ENCODE measurements at regions not wholly inside any gene's neighbourhood (a gene's known extent, or its start where the extent isn't known, plus 50 kb on each side); places are given as distances from the start of the nearest gene placed in this dataset.
"Not testable (repeated sequence)": the region's sequence is repeated elsewhere in the genome, so short reads cannot be mapped to it uniquely, and the experiment has no call there.

DNA sequence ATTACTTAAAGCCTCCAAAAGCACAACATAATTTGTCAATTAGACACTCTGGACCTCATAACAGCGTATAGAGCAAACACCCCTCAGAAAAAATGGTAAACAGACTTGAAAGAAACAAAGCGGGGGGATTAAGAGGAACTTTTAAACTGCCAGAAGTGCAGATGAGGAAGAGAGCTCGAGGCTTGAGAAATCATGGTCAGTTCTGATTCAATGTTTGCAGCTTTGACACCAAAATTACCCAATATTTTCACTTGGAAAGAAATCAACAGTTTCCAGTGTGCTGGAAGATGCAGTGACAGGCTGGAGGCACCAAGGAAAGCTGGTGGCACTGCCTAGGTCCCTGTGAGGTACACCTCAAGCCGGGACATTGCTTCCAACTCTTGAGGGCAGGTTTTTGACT lies 180.9 kb upstream of the TOX3 start:
- DNase-seq: no peak

GRCh38 chr16:52727441-52727840 lies 180.5 kb upstream of the TOX3 start:
- no peak for DNase-seq

GRCh38 chr16:52725461-52725860 lies 178.5 kb upstream of the TOX3 start:
- DNase-seq: no peak

DNA sequence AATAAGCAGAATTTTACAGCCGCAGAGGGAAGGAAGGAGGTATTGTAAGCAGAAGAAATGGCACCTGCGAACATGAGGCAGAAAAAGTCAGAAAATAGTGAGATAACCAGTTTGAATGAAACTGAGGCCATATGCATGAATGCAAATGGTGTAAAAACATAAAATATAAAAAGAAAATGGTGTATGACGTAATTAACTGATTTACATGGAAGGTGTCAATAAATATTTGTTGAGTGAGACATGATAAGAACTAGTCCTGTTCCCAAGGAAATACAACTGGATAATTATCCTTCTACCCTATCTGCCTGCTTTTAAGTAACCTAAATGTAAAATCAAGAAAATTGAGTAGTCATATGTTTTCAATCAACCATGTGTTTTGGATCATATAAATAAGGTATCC lies 178.1 kb upstream of the TOX3 start:
- no peak for DNase-seq

DNA sequence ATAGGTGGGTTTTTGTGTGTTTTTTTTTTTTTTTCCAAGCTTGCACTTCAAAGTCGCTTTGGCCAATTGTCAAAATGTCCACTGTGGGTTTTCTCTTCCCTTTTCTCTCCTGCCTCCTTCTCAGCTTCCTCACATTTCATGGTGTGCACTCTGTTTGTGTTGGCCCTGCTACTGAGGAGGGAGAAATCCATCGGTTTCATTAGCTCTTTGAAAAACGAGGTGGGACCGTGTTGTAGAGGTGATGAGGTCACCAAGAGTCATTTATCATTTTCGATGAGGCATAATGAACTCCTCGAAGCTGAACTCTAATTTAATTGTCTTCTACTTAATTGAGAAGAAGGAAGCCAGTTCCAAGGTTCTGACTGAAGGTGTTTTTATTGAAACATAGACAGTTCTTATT lies 174.4 kb upstream of the TOX3 start:
- no peak for DNase-seq

- DNase-seq: no peak
Observed at GRCh38 chr16:52718046-52718445, 171.1 kb upstream of the TOX3 start.

- DNase-seq: no peak
Observed at GRCh38 chr16:52713740-52714139, 166.8 kb upstream of the TOX3 start.

DNA sequence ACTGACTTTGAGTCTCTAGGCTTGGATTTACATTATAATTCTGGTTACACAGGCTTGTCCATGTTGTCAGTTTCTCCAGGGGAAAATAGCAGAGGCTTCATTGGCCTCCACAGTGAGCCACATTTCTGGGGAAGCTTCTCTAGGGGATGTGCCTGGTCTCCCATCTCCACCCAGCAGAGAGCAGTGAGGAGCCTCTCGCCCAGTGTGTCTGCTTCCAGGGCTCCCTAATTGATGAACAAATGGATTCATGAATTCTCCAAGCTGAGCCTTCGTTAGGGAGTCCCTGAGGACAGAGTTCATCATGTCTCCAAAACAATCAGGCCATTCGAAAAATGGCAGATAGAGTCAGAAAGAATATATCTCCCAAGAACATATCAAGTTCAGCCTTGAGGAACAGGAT lies 162.4 kb upstream of the TOX3 start:
- DNase-seq: no peak

- DNase-seq: no peak
Observed at GRCh38 chr16:52708476-52708875, 161.5 kb upstream of the TOX3 start.

DNA sequence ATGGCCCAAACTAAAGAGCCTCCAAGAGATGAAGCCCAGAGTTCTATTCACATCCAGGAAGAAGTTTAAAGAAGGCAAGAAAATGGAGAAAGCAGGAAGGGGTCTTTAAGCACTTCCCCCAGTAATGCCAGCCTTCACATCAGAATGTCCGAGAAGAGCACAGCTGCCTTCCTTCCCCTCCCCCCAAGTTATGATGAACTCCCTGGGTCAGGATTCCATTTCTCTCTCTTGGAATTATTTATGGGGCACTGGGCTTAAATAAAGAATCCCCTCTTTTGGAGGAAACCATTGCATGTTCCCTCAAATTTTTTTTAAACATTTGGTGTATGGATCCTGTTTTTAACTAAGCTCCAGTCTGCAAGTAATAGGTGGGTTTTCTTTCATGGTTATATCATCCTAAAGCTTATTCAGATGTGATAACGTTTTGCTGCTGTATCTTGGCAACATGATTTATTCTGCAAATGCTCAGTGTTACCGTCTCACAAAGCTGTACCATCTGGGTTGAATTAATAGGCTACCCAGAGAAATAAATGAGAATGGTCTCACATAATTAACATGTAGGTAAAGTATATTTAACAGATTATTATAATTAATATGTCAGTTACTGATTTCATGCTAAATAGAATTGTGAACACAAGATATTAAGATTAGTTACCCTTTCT lies 160.9 kb upstream of the TOX3 start:
- no peak for DNase-seq

DNA sequence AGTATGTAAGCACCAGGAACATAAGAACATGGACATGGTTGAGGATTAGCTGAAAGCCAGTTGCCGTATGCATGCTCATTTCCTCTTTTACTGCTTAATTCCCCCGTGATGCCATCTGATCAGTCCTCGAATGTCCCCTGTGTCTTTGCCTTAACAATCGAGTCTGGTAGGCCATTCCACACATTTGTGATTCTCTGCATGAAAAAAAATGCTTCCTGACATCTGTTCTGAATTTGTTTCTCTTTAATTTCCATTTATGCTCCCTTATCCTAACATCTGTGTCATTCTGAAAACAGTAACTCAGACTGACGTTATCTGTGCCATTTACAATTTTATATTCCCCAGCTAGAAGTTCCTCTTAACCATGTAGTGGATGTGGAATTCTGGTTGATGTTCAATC lies 158.2 kb upstream of the TOX3 start:
- no peak for DNase-seq

DNA sequence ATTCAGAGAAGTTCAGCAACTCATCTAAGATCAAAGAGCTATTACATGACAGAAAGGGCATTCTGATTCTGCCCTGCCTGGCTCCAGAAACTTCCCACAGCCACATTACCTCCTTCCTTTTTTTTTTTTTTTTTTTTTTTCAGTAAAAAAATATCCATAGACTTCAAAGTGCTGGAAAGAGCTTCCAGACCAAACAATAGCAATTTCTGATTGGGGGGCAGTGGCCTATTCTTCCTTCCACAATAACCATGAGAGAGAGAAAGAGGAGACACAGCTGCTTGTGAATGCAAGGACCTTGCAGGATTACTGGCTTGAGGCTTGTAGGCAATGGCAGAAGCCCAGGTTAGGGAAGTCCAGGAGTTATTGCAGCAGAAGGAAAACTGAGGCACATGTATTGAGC lies 151.0 kb upstream of the TOX3 start:
- no peak for DNase-seq

- no peak for DNase-seq
Observed at GRCh38 chr16:52696126-52696525, 149.2 kb upstream of the TOX3 start.

- no peak for DNase-seq
Observed at GRCh38 chr16:52690468-52690867, 143.5 kb upstream of the TOX3 start.

GRCh38 chr16:52680993-52681392 lies 134.1 kb upstream of the TOX3 start:
- DNase-seq: no peak

DNA sequence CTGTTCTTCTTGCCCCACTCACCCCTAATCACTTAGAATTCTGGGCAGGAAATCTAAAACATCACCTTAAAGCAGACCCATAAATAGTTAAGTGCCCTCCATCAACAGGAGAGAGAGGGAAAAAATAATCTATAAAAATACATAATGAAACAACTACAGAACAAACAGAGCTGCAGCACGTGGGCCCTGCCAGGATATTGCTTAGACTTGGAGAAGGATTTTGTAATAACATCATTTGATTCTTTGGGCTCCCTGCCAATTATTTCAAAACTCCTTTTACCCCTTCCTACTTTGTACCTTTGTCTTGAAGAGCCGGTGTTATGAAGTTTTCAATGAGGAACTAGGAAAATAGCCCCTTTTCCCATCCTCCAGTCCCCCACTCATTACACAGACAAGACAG lies 130.6 kb upstream of the TOX3 start:
- no peak for DNase-seq

GRCh38 chr16:52676959-52677358 lies 130.0 kb upstream of the TOX3 start:
- DNase-seq: no peak

GRCh38 chr16:52671590-52671989 lies 124.6 kb upstream of the TOX3 start:
- no peak for DNase-seq

GRCh38 chr16:52657924-52658323 lies 111.0 kb upstream of the TOX3 start:
- no peak for DNase-seq

DNA sequence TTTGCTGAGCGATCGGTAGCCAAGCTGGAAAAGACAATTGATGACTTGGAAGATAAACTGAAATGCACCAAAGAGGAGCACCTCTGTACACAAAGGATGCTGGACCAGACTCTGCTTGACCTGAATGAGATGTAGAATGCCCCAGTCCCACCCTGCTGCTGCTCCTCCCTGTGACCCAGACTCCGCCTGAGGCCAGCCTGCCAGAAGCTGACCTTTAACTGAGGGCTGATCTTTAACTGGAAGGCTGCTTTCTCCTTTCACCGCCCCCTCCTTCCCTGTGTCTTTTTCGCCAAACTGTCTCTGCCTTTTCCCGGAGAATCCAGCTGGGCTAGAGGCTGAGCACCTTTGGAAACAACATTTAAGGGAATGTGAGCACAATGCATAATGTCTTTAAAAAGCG lies 109.0 kb upstream of the TOX3 start:
- DNase-seq: not testable (repeated sequence)

- DNase-seq: not testable (repeated sequence)
Observed at GRCh38 chr16:52655156-52655555, 108.2 kb upstream of the TOX3 start.

GRCh38 chr16:52652033-52652432 lies 105.1 kb upstream of the TOX3 start:
- DNase-seq: no peak

- DNase-seq: no peak
Observed at GRCh38 chr16:52650789-52651188, 103.8 kb upstream of the TOX3 start.

GRCh38 chr16:52650318-52650717 lies 103.4 kb upstream of the TOX3 start:
- no peak for DNase-seq

DNA sequence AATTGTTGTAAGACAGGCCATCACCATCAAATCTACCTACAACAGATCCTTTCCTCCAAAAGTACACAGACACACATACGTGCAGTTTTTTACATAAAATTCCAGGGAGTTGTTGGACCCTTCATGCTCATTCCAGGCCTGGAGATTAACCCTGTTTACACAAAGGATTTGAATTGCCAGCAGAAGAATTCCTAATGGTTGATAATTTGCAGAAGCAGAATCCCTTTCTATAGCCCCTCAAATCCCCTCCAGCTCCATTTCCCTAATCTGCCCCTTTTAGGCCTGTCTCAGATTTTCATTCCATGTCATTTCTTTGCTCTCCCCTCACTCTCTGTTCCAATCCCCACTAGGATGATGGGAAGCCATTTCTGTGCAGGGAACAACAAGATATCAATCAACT lies 102.9 kb upstream of the TOX3 start:
- DNase-seq: no peak

All from occipital lobe (tissue), 1 donor.